Epithelial cell of proximal tubule (primary cell): ENCODE measurements at regions not wholly inside any gene's neighbourhood (a gene's known extent, or its start where the extent isn't known, plus 50 kb on each side); places are given as distances from the start of the nearest gene placed in this dataset.

ENCODE experiments used
- DNase-seq: peaks from one replicate; pipeline ENCODE4 v3.0.0-alpha.2; 2011; ENCODE audit warnings: low read depth
- H3K4me3 ChIP-seq: 2 replicates; pipeline ENCODE4 v1.5.1; 2011; ENCODE audit warnings: low read depth, mild to moderate bottlenecking, low read length
- TF ChIP-seq, protein P1 (sequence below): conservative IDR thresholded peaks from 2 replicates; pipeline ENCODE4 v1.5.1; 2012; ENCODE audit warnings: low read depth, mild to moderate bottlenecking, low read length

DNA sequence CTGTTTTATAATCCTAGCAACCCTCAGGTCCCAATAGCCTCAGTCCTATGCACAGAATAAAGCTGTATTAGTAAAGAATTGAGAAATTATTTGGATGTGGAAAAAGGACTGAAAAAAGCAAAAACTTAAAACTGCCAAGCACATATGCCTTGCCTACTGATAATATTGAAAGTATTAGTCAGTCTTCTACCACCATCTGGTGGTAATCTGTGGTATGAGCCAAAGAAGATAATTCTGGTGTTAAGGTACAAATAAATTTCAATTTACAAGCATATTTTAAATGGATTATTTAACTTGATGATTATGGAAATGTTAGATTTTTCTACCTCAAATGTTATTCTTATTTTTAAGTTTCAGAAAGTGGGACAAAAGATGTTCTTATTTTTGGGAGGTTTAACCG, 460.3 kb upstream of the KLHL1 start:
- TF ChIP-seq, protein P1, sequence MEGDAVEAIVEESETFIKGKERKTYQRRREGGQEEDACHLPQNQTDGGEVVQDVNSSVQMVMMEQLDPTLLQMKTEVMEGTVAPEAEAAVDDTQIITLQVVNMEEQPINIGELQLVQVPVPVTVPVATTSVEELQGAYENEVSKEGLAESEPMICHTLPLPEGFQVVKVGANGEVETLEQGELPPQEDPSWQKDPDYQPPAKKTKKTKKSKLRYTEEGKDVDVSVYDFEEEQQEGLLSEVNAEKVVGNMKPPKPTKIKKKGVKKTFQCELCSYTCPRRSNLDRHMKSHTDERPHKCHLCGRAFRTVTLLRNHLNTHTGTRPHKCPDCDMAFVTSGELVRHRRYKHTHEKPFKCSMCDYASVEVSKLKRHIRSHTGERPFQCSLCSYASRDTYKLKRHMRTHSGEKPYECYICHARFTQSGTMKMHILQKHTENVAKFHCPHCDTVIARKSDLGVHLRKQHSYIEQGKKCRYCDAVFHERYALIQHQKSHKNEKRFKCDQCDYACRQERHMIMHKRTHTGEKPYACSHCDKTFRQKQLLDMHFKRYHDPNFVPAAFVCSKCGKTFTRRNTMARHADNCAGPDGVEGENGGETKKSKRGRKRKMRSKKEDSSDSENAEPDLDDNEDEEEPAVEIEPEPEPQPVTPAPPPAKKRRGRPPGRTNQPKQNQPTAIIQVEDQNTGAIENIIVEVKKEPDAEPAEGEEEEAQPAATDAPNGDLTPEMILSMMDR = peak; percentile 70
- DNase-seq = peak; percentile 20
- H3K4me3 ChIP-seq = no peak overlapping the region

DNA sequence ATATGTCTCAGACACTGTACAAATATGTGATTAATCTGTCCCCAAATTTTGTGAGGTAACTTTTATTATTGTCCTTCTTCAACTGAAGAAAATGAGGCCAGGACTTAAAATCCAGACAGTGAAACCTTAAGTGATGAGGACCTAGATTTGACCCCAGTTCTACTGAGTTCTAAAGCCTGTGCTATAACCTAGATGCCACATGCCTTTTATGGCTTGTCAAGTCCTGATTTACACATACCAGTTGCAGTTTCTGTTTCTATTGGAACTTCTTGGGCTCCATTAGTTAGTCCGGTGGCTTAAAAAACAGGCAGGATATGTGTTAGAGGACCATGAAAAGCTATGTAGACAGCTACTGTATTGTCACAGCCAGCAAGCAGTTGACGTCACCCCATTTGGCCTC, 436.5 kb upstream of the KLHL1 start:
- no peak overlapping the region for H3K4me3 ChIP-seq
- TF ChIP-seq, protein P1 = no peak

GRCh38 chr13:70541451-70541850, 433.2 kb upstream of the KLHL1 start:
- TF ChIP-seq, protein P1 = no peak
- H3K4me3 ChIP-seq = no peak overlapping the region
- DNase-seq = no peak

More for the DNA sequence above, 436.5 kb upstream of the KLHL1 start:
- no peak for DNase-seq

- DNase-seq = no peak
- H3K4me3 ChIP-seq = no peak overlapping the region
- TF ChIP-seq, protein P1 = no peak
Measured at GRCh38 chr13:70534466-70534865, 426.2 kb upstream of the KLHL1 start.

DNA sequence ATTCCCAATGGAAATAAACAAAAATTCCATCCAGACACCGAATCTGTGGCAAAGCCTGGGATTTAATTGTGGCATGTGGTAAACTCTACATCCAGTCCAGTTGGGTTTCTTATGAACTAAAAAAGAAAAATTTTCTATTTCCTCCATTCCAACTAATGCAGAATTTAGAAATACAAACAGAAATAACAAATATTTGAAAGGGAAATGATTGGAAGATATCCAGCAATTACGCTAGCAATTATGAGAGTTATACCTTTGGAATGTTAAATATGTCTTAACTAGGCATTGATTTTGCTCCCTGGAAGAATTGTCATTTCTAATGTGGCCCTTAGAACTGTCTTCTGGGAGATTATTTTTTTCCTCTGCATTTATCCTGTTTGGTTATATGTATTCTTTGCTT, 421.4 kb upstream of the KLHL1 start:
- DNase-seq = no peak
- H3K4me3 ChIP-seq = no peak overlapping the region
- TF ChIP-seq, protein P1 = no peak

DNA sequence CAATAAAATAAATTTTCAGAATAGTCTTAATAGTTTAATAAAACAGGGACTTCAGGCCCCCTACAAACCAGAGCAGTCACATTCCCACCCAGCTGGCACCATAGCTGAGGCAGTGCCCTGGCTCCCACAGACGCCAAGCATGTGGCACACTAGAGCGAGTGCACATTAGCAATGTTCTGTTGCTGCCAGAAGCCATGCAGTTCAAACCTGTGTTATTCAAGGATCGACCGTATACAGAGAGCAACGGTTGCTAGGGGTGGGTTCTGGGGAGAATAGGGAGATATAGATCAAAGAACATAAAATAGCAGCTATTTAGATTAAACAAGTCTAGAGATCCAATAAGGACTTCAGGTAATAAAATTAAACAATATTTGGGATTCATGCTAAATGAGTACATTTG, 419.3 kb upstream of the KLHL1 start:
- DNase-seq = no peak
- TF ChIP-seq, protein P1 = no peak
- H3K4me3 ChIP-seq = no peak overlapping the region

GRCh38 chr13:70523622-70524021, 415.4 kb upstream of the KLHL1 start:
- TF ChIP-seq, protein P1 = no peak
- H3K4me3 ChIP-seq = no peak overlapping the region
- no peak for DNase-seq
